HG03354 (cell line): ENCODE measurements at regions not wholly inside any gene's neighbourhood (a gene's known extent, or its start where the extent isn't known, plus 50 kb on each side); places are given as distances from the start of the nearest gene placed in this dataset.
"Not testable (repeated sequence)": the region's sequence is repeated elsewhere in the genome, so short reads cannot be mapped to it uniquely, and the experiment has no call there.

Source experiments
- ATAC-seq: cut with Tn5 transposase; IDR thresholded peaks from one replicate; pipeline ENCODE4 v1.9.1; 2021; ENCODE audit warnings: mild to moderate bottlenecking; ENCODE audit not compliant: unreplicated experiment, poor library complexity, severe bottlenecking

- no peak for ATAC-seq
Measured at GRCh38 chr4:100688368-100688767, 170.5 kb upstream of the EMCN start.

- ATAC-seq, result no peak
Measured at GRCh38 chr4:100682477-100683218, 164.8 kb upstream of the EMCN start.

- ATAC-seq, result no peak
Measured at GRCh38 chr4:100681289-100681688, 163.5 kb upstream of the EMCN start.

- ATAC-seq, result no peak
Measured at GRCh38 chr4:100679926-100680325, 162.1 kb upstream of the EMCN start.

- ATAC-seq, result no peak
Measured at GRCh38 chr4:100674976-100675375, 157.2 kb upstream of the EMCN start.

DNA sequence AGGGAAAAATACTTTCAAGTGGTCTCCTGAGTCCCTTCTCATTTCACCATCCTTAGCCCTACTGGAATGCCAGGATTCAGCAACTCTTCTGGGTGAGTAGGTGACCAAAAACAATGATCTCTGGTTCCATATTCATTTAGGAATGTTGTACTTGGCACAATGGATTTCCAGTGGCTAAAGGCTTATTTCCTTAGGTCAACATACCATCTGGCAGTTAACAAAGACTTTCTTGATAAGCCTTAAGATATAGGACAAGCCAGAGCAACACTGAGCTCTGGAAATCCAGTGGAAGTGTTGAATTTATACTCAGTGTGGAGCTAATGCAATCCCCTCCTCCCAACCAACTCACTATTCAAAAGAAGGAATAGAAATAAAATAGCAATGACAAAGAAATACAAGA is 139.4 kb upstream of the EMCN start:
- no peak for ATAC-seq

GRCh38 chr4:100651499-100652175 is 133.8 kb upstream of the EMCN start:
- ATAC-seq, result no peak

GRCh38 chr4:100649417-100649816 is 131.6 kb upstream of the EMCN start:
- ATAC-seq, result no peak

- no peak for ATAC-seq
Measured at GRCh38 chr4:100644150-100644549, 126.3 kb upstream of the EMCN start.

DNA sequence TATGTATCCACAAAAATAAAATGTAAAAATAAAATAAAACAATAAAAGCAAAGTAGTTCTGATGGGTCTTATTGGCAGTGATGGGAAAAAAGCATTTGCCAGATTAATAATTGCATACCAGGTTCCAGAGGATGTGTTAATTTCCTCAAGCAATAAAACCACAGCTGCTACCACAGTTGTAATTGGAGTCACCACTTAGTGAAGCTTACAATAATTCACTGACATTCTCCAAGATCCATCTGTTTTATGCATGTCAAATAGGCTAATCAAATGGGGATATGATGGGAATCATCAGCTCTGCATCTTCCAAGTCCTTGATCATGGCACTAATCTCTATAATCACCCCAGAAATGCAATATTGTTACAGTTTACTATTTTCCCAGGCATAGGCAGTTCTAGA is 123.5 kb upstream of the EMCN start:
- no peak for ATAC-seq

GRCh38 chr4:100635899-100636298 is 118.1 kb upstream of the EMCN start:
- no peak for ATAC-seq

DNA sequence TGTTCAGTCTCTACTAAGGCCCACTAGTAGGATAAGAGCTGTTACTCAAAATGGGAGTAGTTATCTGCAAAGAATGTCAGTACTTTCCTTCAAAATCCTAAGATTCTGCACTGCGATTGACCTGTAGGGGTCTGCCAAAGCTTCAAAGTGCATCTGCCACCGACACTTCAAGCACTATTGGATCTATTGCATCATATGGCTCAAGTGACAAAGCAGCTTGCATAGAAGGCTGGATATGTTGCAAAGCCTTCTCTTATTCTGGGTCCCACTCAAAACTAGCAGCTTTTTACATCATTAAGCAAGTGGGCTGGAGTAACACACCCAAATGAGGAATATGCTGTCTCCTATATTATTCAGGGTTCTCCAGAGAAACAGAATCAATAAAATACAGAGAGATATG is 115.4 kb upstream of the EMCN start:
- no peak for ATAC-seq

DNA sequence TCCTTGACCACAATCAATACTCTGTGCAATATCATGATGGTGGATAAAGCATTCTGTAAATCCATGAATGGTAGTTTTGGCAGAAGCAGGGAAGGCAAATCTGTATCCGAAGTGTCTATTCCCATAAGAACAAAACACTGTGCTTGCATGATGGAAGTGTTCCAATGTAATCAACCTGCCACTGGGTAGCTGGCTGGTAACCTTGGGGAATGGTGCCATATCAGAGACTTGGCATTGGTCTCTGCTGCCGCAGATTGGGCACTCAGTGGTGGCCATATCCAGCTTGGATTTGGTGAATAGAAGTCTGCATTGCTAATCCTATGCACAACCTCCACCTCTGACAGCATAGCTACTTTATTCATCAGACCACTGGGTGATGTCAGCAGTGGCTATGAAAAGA is 114.3 kb upstream of the EMCN start:
- ATAC-seq, result no peak

DNA sequence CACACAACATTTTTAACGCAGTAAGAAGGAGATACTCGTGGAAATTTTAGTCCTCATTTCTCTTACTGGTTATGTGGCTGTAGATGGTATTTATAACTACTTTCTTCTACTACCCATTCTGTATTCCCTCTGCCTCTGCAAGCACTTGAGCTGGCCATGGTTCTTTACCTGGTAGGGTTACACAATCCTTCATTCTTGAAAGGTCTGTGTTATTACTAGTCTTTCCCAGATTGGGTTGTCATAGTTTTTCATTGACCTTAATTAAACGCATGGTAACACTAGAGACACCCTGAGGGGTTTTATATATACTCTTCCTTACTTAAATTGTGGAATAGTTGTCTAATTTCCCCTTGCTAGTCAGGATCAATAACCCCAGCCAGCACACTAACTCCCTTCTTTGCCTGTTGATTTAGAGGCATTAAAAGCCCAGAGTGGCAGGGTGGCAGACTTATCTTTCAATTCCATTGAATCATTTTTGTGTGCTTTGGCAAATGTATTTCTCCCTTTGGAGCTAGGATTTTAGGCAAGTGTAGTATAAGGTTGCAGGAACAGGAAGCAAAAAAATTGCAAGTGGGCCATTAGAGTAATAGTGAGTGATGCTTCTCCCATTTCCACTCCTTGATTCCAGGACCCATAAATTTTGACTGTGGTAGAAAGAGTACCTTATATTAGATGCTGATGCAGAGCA is 113.6 kb upstream of the EMCN start:
- ATAC-seq, result no peak

DNA sequence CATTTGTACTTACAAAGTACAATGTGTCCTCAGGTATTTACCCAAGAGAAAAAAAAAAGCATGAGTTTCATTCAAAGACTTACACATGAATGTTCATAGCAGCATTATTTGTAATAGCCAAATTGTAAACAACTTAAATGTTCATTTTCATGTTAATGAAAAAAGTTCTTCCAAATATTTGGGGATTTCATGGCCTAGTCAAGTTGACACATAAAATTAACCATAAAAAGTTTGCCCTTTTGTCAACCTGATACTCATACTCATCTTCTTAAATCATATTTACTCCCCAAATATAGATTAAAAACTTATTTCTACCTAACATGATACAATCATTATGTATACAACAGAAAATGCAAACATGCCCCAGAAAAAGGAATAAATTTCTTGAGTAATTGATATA is 112.5 kb upstream of the EMCN start:
- ATAC-seq, result no peak

- no peak for ATAC-seq
Measured at GRCh38 chr4:100609810-100610209, 92.0 kb upstream of the EMCN start.

- ATAC-seq, result not testable (repeated sequence)
Measured at GRCh38 chr4:100608651-100609050, 90.8 kb upstream of the EMCN start.

GRCh38 chr4:100605144-100605543 is 87.3 kb upstream of the EMCN start:
- no peak for ATAC-seq

DNA sequence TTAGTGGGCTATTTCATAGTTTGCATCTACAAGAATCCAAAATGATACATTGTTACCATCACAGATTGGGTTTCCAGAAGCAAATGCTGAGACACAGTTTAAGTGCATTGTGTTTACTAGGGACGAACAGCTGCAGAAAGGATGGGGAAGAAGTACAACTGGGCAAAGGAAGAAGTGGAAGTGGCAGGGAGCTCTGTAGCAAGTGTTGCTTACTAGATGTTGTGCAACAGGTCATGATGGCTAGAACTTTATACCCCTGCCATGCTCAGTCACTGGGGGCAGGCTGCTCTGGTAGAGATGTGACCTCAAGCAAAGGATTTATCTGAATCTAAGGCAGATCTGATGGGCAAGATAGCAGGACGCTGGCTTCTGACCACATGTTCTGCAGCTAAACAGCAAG is 76.1 kb upstream of the EMCN start:
- ATAC-seq, result no peak

DNA sequence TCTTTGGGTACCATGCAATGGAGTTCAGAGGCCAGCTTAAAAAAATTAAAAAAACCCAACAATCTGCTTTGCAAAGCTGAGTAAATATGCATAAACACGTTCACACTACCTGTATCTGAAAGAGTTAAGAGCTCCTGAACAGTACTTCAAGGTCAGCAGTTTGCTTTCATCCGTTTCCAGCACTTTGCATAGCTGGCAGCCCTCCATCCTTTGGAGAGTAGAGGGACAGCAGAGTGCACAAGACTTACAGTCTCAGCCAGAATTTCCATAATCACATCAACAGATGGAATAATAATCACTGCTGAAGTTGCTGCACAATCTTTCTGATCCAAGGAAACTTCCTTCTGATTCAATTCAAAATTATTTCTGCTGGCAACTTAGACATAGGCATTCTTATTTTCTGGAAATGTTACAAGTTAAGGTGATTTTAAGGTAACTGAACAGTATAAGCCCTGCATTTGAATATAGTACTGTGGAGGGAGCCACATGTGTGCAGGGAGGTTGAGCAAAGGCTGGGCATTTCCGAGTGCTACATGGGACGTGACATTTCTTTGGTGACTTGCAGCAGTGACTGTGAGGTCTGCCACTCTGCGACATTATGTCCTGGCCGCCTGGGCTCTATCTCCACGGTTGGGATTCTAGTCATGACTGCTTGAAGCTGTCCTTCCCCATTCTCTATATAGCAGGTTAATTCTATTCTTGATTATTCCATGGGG is 73.5 kb upstream of the EMCN start:
- ATAC-seq, result no peak
